ENCODE measurements at regions not wholly inside any gene's neighbourhood (a gene's known extent, or its start where the extent isn't known, plus 50 kb on each side); places are given as distances from the start of the nearest gene placed in this dataset.

DNA sequence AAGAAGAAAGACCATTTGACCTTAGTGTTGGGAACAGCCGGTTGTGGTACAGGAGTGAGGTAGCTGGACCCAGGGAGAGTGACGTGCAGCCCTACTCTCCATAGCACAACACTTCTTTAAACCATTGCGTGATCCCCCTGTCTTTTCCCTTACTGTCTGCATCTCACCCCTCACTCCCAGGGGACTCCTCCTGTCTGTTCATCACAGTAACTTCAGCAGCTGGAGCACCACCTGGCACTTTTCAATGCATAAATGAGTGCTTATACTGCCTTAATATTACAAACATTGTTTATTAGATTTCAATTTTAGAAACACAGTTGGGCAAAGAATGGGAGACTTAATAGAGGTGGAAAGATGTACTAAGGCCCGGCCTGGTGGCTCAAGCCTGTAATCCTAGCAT, 285.5 kb downstream of the UQCRFS1 start:
- DNase-seq = no peak

DNA sequence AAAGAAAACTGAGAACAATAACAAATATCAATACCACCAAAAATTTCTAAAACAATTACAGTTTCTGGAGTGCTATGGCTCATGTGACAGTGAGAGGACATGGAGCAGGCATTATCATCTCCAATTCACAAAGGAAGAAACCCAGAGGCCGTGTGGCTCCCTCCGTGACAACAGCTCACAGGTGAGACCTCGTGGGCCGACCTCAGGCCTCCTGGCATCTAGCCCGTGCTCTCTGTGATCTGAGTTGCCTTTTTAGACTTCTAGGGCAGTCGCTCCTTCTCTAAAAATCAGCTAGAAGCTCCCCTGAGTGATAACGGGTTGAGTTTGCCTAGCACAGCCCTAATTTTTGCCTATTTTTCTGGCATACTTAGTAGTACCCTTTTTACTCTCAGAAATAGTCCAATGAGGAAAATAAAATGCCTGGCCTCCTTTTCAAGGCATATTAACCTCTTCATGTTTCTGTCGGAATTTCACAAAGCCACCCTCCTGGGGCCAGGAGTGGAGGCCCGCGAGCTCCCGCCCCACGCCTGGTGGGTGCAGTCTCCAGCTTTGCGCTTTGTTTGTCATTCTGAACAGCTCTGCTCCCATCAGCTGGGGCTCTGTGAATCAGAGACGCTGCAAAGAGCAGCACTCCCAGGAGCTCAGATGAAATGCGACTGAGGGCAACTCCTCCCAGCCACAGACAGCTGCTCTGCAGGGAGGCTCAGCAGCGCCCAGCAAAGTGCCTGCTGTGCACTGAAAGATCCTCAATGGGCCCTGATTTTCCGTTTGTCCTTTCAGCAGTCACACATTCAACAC, 292.5 kb downstream of the UQCRFS1 start:
- no peak for DNase-seq

DNA sequence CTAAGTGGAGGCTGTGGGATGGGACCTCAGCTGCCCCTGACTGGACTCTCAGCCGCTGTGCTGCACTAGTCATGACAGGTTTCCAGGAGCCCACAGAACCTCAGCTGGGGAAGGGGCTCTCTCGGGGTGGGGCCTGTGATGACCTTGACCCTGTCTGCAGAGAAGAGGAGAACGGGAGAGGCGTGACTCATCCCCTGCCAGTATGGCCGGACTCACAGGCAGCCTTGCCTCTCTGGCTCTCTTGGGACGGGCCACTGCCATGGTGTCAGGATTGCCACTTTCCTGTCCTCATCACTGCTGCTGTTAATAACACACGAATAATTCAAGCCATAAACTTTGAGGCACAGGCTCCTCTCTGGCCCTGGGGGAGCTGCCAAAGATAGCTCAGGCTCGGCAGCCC, 295.3 kb downstream of the UQCRFS1 start:
- no peak for DNase-seq

DNA sequence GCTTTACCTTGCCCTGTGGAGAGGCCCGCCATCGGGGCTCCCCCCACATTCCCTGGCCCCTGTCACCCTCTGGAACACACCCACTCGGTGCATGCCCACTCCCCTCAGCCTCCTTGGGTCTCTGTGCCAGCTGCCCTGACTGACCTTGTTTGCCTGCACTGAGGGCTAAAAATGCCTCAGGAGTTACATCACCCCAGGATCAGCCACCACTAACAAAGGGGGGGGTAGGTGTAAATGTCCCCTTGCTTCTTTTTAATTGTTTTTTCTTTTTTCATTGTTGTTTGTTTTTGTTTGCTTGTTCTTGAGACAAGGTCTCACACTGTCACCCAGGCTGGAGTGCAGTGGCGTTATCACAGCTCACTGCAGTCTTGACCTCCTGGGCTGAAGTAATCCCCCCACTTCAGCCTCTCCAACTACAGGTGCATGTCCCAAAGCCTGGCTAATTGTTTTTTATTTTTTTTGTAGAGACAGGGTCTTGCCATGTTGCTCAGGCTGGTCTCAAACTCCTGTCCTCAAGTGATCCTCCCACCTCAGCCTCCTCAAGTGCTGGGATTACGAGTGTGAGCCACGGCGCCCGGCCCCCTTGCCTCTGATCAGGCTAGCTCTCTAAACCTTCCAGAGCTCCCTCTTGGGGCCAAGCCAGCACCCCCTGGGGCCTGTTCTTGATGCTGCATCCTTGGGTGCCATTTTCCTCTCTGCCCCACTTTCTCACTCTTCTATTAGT, 297.1 kb downstream of the UQCRFS1 start:
- no peak for DNase-seq

DNA sequence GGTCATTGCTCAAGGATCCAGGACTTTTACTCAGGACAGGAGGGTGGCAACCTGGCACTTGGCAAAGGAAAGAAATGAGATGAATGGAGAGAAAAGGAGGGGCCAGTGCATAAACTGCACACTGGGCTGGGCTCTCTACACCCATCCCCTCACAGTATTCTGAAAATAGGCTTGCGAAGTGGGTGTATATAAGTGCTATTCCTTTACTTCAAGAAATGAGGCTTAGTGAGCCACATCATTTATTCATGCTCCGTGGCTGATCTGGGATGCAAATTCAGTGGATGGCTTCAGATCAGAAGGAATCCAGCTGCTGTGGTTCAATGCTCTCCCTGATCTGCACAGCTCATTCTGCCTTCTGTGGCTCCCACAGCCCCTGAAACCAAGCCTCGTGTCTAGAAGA, 297.7 kb downstream of the UQCRFS1 start:
- no peak for DNase-seq

DNA sequence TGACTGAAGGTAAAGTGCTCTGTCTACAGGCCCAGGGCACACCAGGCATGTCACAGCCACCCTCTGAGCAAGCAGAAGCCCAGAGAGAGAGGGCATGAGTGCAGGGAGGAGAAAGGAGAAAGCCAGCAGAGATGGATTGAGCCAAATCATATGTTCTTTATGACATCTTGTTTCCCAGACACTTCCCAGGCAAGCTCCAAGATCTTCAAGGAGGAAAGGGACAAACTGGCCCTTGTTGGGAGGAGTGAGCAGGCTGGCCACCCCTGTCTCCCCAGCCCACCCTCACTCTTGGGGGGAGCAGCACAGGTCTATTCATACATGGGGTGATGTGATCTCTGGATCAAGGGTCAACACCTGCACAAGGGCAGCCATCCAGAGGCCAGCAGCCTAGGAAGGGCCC, 298.8 kb downstream of the UQCRFS1 start:
- no peak for DNase-seq

DNA sequence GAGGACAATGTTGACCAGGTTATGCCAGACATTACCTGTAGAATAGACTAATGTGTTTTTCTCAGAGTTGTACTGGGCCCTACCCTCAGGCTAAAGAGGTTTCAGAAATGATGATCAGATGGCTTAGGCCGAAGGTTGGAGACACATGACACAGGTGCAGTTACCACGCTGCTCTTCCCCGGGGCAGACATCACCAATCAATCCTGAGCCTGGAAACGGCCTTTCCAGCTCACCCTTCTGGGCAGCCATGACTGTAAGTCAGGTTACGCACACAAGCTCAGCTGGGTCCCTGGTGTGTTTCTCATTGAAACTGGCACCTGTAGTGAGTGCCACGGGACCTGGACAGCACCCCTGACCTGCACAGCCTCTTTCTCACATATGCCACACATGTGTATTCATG, 299.3 kb downstream of the UQCRFS1 start:
- DNase-seq = no peak

DNA sequence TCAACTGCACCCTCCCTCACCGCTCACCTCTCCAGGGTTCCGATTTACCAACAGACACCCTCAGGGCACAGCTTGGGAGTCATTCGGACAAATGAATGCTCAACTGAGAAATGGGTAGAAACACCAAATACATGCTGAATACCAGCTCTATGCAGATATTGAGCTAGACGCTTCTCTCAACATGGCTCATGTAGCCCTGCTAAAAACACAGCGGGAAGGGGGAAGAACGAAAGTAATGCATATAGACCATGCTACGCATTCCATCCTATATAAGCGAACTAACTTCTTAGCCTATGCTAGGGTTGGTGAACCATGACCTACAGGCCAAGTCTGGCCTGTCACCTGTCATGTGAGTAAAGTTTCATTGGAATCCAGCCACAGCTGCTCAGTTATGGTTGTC, 304.0 kb downstream of the UQCRFS1 start:
- no peak for DNase-seq

DNA sequence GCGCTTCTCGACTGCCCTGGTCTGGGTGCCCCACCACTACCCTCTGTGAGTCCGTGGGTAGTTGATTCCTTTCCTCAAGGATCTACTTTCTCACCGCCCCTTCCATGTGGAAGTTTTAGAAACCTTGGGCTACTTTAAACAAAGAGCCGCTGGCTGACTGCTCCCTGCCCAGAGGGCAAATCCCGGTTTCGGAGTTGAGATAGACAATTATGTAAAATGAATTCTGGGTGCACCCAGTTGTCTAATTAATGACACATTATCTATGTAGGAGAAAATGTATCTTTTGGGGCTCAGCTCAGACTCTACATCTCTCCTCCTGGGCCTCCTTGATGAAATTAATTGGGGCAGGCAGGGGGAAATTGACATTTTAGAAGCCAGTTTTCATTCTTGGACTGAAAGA, 305.4 kb downstream of the UQCRFS1 start:
- no peak for DNase-seq

DNA sequence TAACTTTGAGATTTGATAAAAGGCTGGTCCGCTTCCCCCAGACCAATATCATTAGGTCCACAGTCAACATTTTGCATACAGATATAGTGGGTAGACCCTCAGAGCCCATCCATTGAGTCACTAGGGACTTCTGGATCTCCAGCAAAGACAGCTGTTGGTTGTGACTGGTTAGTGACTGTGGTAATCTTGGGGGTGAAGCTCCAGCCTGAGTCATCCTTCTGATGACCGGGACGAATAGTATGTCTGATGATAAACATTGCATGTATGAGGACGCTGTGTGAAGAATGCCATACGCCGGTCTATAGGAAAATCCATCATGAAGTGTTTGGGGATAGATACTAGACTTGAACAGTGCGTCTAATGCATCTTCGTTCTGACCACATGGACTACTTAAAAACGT, 307.0 kb downstream of the UQCRFS1 start:
- no peak for DNase-seq

DNA sequence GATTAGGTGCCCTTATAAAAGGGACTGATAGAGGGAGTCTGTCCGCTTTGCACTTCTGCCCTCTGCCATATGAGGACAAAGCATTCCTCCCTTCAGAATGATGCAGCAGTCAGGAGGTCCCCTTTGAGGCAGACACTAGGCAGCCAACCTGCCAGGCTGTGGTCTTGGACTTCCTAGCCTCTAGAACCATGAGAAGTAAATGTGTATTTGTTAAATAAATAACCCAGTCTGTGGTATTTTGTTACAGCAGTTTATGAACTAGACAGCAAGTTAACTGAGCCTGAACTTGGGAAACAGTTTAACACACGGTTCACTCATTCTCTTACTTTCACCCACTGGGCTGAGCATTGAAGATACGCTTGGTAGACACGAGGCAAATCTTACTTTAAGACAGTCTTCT, 313.2 kb downstream of the UQCRFS1 start:
- no peak for DNase-seq

DNA sequence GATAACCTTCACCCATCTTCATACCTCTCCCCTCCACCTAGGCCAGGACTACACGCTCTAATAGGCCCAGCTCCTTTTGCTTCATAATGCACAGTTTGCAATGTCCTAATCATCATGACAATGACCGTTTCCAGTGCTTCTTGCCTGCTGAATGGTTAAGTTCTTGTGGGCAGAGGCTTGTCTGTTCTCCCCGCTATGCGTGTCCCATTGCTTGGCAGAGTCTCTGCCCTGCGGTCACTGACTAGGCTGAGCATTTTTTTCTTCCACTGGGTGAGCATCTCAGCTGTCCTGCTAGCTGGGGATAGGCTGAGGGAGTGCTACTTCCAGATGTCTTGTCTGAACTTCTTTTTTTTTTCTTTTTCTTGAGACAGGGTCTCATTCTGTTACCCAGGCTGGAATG, 314.7 kb downstream of the UQCRFS1 start:
- no peak for DNase-seq

DNA sequence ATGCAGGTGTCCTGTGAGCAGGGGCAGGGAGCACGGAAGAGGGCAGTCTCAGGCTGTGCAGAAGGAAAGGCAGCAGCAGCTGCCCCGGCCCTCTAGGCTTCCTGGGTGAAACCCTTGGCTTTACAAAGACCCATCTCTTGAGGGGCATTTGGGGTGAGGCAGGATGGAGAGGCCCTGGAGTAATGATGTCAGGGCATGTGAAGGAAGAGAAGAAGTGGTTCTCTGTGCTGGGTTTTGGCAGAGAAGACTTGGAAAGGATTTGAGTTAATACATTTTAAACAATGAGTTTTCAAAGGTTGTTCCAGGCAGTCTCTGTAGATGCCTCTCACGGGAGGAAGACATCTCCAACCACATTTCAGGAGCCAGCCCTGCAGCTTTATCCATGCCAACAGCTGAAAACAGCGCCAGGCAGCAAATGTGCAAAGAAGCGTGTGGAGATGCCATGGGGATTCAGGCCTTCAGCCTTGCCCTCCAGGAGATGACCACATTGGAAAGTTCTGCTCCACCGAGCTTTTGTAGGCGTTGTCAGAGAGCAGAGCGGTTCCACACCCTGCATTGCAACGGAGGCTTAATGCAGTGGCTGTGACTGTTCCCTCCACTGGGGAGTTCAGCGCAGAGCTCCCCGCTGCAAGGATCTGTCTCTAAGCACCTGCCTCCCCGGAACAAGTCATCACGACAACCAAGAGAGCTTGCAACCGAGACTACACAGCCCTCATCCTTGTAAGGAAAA, 322.8 kb downstream of the UQCRFS1 start:
- no peak for DNase-seq

DNA sequence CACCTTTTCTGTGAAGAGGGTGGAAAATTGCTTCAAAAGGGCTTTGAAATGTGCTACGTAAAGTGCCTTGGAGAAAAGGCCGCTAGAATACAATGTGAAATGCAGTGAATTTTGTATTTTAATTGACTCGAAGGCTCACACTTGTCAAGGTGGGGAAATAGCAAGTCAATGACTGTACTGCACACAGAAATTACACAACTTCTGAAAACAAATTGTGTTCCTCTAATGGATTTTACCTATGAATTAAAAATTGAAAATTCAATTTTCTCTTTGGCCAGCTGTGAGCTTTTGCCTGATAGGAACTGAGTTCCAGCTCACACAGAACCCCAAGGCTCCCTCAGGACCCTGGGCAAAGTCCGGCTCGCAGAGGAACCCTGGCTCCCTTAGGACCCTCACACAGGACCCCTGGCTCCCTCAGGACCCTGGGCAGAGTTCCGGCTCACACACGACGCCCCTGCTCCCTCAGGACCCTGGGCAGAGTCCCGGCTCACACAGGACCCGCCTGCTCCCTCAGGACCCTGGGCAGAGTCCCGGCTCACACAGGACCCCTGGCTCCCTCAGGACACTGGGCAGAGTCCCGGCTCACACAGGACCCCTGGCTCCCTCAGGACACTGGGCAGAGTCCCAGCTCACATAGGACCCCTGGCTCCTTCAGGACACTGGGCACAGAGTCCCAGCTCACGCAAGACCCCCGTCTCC, 324.9 kb downstream of the UQCRFS1 start:
- no peak for DNase-seq

DNA sequence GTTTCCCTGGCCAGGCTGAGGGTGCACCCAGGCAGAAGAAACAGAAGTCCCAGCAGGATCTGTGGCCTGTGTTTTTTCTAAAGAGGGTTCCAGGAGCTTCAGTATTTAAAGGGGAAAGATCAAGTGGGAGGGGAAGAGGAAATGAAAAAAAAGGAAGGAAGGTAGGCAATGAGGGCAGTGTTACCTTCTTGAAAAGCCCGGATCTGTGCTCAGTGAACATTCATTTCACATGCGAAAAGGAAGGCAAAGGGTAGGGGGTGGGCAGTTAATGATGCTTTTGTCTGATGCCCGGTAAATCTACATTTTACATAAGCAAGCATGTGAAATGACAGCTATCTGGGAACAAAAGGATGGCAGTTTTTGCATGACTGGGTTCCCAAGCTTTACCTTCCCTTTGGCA, 326.2 kb downstream of the UQCRFS1 start:
- DNase-seq = no peak

DNA sequence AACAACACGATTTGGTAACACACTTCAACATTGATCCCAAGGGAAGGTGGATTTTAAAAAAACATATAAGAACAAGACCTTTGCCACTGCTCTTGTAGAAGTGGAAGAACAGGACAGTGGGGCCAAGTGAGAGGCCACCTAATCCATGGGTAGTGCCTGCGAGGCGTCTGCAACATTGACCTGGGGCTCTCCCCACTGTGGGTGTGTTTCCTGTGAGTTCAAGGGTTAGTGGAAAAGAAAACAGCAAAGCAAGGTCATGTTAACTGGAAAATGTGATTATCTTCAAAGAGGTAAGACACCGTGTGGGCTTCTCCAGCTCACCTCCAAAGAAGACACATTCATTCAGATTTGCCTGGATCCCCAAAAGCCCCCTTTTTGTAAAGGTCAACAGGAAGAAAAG, 327.0 kb downstream of the UQCRFS1 start:
- no peak for DNase-seq

DNA sequence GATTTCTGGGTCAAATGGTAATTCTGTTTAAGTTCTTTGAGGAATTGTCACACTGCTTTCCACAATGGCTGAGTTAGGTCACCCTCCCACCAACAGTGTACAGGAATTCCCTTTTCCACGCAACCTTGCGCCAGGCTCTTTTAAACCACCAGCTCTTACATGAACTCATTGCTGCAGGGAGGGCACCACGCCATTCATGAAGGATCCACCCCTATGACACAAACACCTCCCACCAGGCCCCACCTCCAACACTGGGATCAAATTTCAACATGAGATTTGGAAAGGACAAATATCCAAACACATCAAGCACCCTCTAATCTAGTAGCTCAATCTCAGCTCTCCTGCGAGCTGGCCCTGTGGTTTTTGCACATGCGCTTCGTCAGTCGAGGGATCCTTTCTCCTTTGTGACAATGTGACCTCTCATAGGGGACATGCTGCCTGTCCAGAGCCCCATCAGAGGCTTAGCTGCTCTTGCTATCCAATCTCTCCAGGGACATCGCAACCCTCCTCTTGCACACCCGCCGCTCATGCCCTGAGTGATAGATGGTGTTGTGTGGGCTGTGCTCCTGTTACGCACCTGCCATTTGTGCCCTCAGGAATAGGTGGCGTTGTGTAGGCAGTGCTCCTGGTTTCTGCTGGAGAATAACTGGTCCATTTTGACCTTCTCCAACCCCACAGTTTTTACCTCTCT, 328.0 kb downstream of the UQCRFS1 start:
- no peak for DNase-seq

DNA sequence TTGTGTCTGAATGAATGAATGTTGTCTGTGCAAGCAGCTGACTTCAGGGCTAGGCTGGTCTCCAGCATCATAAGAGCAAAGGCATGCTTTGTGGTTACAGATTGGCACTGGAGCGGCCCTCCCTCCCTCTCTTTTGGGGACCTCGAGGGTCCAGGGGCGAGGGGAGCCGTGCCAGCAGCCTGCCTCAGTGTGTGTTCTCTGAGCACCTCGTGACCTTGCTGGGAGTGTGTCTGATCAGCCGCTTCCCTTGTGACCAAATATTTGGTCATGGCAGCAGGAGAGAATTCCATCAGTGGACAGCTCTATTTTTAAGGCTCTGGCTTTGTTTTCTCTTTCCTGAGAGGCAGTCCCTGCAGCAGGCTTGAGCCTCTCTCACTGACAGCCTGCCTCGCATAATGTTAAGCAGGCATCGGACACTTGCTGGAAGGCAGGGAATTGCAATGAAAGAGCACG, 329.7 kb downstream of the UQCRFS1 start:
- no peak for DNase-seq

DNA sequence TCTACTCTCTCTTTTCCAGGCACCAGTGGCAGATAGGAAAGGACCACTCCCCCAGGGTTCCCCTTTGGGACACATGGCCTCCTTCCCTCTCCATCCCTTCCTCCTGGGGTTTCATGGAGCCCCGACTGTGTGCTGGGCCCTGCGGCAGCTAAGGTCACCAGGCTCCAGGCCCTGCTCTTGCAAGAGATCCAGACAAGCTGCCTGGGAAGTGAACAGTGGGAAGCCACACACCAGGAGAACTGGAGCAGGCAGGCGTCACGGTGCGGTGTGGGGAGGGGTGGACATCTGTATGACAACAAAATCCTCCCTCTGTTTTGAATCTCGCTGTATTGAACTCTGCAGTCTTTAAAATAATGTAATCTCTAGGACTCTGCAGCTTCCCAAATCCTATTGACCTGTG, 330.1 kb downstream of the UQCRFS1 start:
- DNase-seq = no peak

DNA sequence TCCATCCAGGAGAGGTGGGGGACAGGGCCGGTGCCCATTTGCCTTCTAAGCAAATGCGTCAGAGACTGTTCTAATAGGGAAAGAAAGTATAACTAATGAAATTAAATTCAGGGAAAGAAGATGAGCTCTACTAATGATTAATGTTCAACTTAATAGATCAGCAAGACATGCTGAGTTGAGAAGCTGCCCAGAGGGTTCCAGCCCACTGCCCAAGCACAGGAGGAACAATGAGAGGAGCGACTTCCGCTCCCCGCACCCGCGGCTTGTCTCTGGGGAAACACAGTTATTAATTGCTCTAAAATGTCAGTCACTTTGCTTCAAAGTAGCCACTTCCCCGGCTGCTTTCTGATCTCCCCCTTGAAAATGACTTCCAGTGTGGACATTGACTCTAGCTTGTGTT, 331.3 kb downstream of the UQCRFS1 start:
- DNase-seq = no peak

DNA sequence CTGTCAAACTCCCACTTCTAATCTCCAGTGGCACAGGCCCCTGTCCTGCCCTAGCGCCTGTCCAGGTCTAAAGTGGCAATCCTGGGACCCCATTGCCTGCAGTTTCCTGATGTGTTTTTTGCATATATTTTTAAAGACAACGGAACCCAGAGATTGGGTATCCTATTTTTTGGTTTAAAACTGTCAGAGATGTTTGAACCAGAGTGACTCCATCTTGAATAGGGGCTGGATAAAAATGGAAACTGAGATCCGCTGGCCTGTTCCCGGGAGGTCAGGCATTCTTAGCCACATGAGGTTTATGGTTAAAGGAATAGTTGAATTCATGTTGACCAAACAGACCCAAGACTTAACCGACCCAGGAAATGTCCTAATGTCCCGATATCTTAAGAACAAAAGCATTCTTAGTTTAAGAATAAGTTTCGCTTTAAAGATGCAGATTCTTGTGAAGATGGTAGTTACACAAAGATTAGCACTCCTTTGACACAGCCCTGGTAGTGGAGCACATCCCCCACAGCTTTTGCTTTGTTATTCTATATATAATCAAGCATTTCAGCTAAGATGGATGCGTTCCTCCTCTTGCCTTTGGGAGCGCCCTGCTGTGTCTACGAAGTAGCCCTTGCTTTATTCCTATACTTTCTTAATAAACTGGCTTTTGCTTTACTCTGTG, 332.1 kb downstream of the UQCRFS1 start:
- DNase-seq = no peak

Measured in MV-4-11 (cell line).